GM12872 (cell line): ENCODE measurements at regions not wholly inside any gene's neighbourhood (a gene's known extent, or its start where the extent isn't known, plus 50 kb on each side); places are given as distances from the start of the nearest gene placed in this dataset.

Source experiments
- TF ChIP-seq, protein P1 (sequence below): IDR thresholded peaks from 3 replicates; pipeline ENCODE4 v1.5.1; 2011; ENCODE audit warnings: low read depth, mild to moderate bottlenecking, low read length, moderate library complexity; ENCODE audit not compliant: insufficient read depth

DNA sequence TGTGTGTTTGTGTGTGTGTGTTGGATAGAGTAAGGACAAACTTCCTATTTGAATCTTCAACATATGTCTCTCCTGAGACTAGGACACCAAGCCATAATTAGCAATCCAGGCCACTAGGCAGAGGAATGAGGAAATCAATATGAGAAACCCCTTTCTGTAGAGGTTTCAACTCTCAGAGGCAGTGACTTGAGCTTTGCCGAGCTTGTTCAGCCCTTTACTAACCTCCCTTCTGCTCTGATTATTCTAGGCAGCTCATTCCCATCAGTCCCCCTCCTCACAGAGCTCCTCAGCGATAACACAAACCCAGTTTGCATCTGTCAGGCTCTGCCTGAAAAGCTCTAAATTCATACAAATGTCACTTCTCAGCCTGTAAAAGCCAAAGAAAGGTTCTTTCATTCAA, 1030.3 kb downstream of the CDH8 start:
- TF ChIP-seq, protein P1, sequence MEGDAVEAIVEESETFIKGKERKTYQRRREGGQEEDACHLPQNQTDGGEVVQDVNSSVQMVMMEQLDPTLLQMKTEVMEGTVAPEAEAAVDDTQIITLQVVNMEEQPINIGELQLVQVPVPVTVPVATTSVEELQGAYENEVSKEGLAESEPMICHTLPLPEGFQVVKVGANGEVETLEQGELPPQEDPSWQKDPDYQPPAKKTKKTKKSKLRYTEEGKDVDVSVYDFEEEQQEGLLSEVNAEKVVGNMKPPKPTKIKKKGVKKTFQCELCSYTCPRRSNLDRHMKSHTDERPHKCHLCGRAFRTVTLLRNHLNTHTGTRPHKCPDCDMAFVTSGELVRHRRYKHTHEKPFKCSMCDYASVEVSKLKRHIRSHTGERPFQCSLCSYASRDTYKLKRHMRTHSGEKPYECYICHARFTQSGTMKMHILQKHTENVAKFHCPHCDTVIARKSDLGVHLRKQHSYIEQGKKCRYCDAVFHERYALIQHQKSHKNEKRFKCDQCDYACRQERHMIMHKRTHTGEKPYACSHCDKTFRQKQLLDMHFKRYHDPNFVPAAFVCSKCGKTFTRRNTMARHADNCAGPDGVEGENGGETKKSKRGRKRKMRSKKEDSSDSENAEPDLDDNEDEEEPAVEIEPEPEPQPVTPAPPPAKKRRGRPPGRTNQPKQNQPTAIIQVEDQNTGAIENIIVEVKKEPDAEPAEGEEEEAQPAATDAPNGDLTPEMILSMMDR = no peak

DNA sequence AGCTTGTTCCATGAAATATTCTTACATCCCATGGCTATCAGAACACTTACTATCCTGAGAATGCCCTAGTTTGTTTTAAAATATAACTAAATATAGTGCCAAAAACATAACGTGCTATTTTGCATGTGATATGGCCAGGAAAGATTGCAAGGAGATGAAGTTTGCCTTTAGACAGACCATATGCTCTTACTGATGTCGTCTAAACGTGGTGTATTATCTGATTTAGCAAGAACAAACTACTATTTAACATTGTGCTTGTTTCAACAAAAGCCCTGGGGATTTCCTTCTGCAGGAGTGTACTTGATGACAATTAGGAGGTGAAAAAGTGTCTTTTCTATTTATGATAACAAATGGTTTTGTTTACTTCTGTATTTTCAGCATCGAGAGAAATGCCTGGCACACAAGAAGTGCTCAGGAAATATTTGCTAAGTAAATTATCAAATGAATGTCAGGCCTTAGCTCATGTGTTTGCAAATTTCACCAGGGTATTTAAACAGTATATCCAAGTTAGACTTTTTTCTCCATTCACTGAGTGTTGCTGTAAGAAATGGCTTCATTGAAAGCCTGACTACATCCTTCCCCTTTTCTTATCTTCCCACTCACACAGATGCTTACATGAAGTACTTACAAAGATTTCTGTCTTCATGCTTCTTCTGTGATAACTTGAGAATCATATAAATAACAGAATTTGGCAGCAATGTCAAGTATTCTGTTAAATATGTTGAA, 1033.6 kb downstream of the CDH8 start:
- TF ChIP-seq, protein P1 = no peak

DNA sequence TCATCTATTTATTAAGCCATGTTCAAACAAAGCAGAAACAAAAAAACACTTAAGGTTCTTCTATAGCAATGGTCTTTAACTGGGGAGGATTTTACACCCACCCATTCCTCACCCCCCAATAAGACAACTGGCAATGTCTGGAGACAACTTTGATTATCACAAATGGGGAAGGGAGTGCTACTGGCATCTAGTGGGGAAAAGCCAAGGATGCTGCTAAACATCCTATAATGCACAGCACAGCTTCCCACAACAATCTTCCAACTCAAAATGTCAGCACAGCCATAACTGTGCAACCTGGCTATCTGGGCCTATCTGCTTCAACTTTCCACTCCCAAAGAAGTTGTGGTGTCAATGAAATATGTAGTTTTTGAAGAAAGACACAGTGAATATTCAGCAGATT, 1044.4 kb downstream of the CDH8 start:
- TF ChIP-seq, protein P1 = no peak

DNA sequence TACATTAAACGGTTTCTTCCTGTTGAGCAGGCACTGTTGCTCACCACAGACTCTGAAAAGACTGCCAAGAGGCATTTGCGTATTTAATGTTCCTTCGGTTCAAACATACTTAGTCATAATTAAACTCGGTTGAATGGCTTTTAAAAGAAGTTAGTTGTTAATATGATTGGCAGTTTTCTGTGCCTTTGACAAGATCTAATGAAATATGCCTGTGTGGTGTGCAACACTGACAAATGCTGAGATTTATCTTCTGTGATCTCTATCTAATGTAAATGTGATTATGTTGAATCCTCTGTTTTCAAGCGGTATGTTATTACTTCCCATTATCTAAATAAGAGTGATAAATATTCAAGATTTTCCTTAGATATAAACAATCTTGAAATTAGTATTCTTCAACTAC, 1046.6 kb downstream of the CDH8 start:
- TF ChIP-seq, protein P1 = no peak

DNA sequence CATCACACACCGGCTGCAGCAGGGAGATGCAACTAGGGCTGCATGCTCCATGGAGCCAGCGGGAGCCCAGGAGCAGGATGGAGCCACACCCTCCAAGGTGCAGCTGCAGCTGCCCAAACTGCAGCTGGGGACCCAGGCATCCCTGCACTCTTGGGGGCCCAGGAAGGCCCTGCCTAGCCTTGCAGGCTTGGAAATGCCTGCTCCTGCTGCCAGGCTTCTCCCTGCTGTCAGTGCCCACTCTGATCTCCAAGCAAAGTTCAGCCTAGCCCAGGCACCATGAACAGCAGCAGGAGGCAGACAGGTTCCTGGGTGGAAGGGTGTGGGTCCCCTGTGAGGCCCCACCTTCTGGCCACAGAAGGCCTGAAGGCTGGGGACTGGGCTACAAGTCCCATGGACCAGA, 1057.1 kb downstream of the CDH8 start:
- TF ChIP-seq, protein P1 = no peak

DNA sequence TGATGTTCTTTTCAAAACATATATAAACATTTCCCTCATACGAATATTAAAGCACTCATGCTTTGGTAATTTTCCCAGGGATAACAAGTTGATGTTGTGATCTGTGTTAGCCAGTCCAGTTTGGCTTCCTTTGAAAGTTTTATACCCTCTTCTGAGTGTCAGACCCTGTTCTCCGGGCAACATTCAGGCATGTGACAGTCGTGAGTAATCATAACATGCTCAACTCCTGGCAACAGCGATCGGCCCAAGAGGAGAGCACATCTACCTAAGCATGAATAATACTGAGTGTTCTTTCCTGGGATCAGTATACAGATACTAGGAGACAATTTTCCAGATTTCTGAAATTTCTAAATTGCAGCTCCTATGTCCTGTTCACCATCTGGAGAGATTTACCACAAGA, 1086.4 kb downstream of the CDH8 start:
- TF ChIP-seq, protein P1 = no peak

DNA sequence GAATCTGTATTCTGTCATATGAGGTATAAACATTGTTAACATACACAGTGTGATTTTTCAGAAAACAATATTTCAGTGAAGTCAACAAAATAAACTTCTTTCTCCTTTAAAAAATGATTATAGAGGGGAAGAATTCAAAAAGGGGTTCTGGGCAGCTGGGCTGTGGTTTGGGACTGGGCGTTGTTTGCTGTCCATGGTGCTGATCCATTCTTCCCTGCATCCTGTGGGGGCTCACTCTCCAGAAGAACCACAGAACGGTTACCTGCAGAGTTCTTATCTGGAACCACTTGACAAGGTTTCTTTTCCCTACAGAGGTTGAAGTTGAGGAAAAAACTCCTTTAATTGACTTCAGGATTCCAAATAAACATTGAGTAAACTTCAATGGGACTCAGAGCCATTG, 1091.0 kb downstream of the CDH8 start:
- TF ChIP-seq, protein P1 = no peak
